Middle frontal gyrus (tissue), 1 donor: ENCODE measurements at regions not wholly inside any gene's neighbourhood (a gene's known extent, or its start where the extent isn't known, plus 50 kb on each side); places are given as distances from the start of the nearest gene placed in this dataset.
"Not testable (repeated sequence)": the region's sequence is repeated elsewhere in the genome, so short reads cannot be mapped to it uniquely, and the experiment has no call there.

ENCODE experiments used
- DNase-seq: peaks from one replicate; pipeline ENCODE4 v3.0.0-alpha.2; 2015; ENCODE audit warnings: low spot score; ENCODE audit errors: extremely low spot score

DNA sequence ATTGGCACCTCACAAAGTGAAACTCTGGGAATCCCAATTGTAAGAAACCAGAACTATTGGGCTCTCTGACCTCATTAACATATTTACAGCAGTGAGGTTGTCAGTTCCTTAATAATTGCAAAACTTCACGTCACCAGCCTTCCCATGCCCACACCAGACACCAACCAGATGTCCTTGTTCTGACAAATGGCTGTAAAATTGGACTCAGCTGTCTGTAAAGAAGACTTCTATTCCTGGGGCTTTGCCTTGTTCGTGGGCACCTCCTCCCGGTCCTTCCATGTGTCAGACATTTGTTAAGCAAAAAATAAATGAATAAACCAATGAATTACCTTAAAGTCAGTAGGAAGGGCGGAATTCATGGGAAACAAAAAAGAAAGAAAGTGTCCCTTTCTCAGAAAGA is 284.3 kb upstream of the CDH11 start:
- no peak for DNase-seq

DNA sequence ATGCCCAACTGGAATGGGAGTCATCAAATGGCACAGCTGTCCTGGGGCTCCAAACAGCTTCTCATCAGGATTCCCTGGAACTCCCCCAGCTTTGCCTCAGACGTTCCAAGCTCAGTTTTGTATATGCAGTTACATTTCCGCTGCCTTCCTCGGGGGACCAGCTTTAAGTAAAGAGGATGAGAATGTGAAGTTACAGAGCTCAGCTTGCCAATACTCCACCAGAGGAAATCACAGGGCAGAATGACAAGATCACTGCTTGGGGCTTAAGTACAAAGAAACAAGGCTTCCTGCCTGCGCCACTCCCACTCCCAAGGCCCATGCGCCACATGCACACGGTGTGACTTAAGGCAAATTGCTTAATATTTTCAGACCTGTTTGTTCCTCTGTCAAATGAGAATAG is 272.4 kb upstream of the CDH11 start:
- no peak for DNase-seq

DNA sequence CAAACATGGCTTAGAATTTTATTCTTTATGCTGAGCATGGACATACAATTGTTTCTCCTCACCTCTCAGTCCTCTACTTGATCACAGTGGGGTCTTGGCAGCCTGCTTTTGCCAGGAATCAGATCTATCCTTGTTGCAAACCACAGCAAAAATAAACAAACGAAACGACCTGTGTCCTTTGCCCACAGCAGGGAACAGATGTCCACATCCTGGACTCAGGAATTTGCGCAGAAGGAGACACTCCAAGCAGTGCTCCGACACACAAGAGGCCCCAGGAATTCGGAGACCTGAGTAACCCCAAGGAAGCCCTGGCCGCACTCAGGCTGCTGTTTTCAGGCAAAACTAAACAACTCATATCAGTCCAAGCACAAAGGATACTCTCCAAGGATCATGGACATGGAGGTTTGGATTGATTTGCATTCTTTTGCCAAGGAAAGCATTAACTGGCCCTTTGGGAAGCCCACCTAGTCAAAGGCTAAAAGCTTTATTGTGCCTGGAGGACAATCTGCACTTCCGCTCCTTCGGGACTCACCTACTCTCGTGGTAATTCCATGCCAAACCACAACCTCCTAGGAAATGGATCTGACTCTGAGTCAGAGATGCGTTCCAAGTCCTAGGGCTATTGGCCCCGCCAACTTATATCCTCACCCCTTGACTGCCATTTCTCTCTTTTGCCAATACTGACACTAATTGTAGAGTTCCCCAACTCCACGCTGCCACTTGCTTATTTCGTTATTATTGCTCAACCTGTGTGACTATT is 271.1 kb upstream of the CDH11 start:
- DNase-seq: no peak

DNA sequence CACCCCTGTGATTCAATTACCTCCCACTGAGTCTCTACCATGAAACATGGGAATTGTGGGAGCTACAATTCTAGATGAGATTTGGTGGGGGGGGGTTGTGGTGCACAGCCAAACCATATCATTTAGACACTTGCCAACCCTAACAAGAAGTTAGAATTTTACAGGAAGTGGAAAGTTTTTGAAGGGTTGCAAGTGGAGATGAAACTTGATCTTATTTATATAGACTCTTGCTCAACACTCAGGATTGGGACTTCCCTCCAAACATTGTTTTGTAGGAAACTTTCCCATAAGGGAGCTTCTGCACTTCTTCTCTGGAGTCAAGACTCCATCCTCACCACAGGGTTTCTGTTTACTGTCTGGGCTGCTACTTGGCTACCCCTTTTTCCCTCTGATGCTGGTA is 266.7 kb upstream of the CDH11 start:
- DNase-seq: no peak

GRCh38 chr16:65386672-65387071 is 264.8 kb upstream of the CDH11 start:
- DNase-seq: no peak

DNA sequence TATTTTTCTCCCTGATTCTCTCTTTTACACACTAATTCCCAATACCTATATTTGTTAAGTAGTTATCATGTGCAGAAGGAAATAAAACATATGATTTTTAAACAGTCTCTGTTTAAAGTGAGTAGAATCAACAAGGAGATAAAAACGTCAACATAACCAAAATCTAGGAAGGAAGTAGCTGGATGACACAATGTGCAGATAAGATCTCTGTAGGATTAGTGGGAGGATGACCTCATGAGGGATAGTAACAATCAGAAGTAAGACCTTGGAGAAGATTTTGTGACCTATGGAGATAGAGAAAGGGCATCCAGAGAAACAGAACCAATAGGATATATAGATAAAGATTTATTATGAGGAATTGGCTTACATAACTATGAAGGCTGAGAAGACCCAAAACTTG is 262.6 kb upstream of the CDH11 start:
- no peak for DNase-seq

DNA sequence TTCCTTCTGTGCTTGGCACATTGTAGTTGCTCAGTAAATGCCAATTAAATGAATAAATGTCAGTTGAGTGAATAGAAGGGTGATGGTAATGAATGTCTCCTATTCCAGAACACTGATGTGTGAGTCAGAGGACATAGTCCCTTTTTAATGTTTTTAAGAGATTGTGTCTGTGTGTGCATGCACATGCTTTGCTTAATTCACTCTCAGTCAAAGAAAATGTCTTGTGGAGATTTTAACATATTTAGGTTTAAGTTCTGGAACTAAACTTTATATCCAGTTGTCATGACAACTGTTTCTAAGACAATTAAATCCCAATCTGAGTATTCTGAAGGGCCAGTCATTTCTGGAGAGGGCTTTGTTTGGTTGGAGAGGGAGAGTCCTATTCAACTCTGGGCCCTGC is 255.3 kb upstream of the CDH11 start:
- DNase-seq: no peak

DNA sequence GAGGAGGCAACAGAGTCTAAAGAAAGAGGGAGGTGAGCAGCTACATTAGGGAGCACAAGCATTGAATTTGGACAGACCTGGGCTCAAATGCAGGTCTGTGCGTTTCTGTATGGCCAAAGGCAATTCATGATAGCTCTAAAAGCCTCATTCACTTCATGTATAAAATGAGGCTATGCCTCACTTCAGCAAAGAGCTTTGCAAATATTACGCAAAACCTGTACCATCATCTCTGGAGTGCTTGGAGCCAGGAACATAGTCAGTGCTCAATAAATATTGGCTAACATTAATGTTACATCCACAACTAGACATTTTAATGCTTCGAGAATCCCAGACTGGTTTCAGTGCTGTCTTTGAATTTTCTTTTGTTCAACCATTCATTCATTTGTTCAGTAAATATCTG is 254.7 kb upstream of the CDH11 start:
- DNase-seq: no peak

- DNase-seq: no peak
These were observed 253.8 kb upstream of the CDH11 start for GRCh38 chr16:65375651-65376050.

DNA sequence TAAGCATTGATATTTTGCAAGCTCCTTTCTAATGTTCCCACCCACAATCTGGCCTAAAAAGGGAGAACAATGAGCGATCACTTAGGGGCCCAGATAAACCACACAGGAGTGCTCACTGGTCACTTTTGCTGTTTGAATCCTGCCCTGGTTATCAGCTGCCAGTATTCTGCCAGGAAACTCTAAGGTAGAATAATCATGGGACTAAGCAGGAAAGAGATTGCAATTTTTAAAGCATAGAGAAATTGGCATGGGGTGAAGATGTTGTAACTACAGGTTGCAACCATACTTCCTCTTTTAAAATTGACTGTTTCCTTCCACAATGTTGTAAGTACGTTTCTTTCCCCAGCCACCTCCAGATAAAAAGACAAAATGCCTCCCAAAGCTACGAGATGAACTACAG is 251.2 kb upstream of the CDH11 start:
- no peak for DNase-seq

DNA sequence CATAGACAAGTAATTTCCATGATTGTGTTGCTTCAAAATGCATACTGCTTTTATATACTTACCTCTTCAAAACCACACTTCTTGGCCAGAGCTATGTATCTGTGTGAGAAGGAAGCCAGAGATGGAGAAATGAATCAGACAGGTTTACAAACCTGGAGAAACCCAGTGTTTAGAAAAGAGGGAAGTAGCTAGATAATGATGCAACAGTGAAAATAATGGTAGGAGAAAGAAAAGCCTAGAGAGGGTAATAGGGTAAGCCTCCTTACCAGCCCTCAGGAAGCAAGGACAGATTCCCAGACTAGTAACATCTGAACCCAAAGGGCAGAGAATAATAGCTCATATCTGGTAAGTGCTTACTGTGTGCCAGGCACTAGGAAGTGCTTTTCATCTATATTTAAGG is 250.3 kb upstream of the CDH11 start:
- no peak for DNase-seq

- DNase-seq: no peak
These were observed 244.2 kb upstream of the CDH11 start for GRCh38 chr16:65365732-65366715.

DNA sequence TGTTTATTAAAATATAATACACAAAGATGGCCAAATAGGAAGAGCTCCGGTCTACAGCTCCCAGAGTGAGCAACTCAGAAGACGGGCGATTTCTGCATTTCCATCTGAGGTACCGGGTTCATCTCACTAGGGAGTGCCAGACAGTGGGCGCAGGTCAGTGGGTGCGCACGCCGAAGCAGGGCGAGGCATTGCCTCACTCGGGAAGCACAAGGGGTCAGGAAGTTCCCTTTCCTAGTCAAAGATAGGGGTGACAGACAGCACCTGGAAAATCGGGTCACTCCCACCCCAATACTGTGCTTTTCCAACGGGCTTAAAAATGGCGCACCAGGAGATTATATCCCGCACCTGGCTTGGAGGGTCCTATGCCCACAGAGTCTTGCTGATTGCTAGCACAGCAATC is 234.9 kb upstream of the CDH11 start:
- DNase-seq: not testable (repeated sequence)

DNA sequence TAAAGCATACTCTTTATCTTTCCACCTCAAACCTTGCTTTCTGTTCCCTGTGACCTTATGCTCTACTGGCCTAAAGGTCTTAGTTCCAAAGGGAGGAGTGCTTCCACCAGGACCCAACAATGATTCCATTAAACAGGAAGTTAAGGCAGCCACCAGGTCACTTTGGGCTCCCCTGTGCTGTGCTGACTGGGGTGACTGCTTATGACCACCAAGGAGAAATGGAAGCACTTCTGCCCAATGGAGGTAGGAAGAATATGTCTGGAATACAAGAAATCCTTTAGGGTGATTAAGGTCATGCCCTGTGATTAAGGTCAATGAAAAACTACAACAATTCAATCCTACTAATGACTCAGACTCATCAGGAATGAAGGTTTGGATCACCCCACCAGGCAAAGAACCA is 233.8 kb upstream of the CDH11 start:
- DNase-seq: no peak

DNA sequence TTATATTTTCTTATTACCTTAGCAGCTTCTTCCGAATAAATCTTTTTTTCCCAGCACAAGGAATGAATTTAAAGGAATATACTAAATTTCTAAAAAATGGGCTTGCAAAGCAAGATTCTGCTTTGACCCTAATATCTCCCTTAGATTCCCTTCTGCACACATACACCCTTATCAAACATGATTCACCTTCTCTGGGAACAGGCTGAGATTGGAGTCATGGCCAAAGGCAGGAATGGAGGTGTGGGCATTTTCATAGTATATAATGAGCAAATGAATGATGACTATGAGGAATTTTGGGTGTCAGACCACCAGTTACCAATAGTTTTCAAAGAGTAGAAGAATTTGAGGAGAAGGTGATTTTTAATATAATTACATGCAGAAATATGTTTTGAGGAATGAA is 231.3 kb upstream of the CDH11 start:
- no peak for DNase-seq

DNA sequence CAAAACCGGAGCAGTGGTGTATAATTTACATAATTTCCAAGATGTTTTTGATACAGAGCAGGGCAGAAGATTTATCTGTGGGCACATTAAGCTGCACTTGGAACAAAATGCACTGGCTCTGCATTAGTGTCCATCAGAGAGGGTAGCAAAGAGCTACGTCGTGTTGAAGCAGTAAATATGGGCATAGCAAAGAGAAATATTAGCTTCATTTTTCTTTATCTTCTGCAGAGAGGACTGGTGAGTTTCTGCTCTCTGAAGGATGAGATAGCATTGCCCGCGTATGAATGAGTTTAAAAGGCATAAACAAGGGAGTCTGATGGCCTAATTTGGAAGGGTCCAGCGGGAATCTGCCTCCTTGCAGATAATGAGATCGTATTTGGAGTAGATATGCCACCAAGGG is 227.8 kb upstream of the CDH11 start:
- no peak for DNase-seq

- no peak for DNase-seq
These were observed 221.7 kb upstream of the CDH11 start for GRCh38 chr16:65343556-65343955.

DNA sequence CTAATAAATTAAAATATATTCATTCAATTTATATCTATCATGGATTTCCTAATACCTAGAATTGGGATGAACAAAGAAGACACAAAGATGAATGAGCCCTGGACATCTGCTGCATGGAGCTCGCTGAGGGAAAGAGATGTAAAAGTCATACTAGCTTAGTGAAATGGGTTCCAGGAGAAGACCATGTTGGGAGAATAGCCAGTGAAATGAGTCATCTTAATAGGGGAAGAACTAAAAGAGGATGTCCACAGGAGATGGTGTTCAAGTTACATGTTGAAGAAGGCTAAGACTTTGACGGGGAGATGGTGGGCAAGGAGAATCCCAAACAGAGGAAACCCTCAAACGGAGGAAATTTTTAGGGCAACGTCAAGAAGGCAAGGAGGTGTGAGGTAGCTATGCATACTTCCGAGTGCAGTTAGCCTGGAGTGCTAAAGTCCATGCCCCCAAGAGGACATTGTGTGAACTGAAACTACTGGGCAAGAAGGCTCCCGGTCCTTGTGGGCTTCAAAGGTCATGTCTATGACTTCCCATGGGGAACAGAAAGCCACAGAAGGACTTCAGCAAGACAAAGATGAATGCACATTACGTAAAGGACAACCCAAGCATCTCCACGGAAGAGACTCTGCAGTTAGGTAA is 220.5 kb upstream of the CDH11 start:
- DNase-seq: no peak

DNA sequence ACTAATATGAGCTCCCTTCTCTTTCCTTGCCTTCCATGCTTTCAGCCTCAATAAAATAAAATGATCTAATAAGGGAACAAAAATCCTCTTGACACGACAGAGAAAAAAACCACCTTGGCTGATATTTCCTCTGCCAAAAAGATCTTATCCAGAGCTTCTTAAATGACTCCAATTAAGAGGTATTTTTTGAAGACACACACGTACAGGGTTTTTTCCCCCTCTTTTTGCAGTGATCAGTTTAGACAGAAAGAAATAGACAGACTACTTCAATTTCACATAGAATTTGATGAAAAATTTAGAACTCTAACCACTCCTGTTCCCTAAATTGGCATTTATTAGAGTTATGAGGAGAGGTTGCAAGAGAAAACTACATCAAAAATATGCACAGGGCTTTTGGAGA is 217.2 kb upstream of the CDH11 start:
- DNase-seq: no peak

GRCh38 chr16:65336160-65336559 is 214.3 kb upstream of the CDH11 start:
- DNase-seq: no peak

- no peak for DNase-seq
These were observed 212.2 kb upstream of the CDH11 start for GRCh38 chr16:65334081-65334480.

- no peak for DNase-seq
These were observed 211.4 kb upstream of the CDH11 start for GRCh38 chr16:65333283-65333682.
